Midbrain (tissue), 1 donor: ENCODE measurements at regions not wholly inside any gene's neighbourhood (a gene's known extent, or its start where the extent isn't known, plus 50 kb on each side); places are given as distances from the start of the nearest gene placed in this dataset.
A peak's percentile ranks its signal among the peaks of the same experiment; 100 is the strongest.

Experiments used
- DNase-seq: peaks from one replicate; lab custom pipeline; 2025; lab: John Stamatoyannopoulos, UW

DNA sequence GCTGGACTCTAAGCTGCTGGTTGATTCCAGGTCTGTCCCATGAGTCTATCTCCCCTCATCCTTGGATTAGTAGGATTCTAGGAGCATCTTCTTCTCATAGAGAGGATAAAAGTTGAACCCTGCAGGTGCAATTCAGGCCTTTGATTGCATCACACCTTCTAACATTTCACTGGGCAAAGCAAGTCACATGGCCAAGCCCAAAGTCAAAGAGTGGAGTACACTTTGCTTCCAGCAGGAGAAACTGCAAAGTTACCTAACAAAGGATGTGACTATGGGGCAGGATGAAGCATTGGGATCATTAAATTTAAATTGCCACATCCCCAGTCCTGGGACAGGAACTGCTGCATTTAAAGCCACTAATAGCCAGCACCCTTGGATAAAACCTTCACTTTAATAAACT is 51.0 kb upstream of the EGFLAM start:
- DNase-seq = no peak

DNA sequence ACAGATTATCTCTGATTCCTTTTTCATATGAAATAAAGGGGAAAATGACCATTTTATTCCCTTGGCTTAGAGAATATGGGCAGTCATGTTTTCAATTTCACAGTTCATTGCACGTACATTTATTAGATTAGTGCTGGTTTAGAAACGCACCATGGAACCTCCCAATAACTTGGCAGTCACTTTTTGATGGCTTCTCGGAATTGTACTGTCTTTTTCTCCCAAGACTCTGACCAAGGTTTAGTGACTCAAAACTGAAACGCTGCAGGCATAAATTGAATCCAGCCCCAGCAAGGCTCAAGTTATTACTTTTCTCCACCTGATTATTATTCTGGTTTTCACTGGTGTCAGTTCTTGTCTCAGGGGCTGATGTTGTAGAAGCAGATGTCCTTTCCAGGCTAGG is 55.6 kb upstream of the EGFLAM start:
- DNase-seq = no peak

- DNase-seq = no peak
Measured at GRCh38 chr5:38200872-38201557, 57.3 kb upstream of the EGFLAM start.

DNA sequence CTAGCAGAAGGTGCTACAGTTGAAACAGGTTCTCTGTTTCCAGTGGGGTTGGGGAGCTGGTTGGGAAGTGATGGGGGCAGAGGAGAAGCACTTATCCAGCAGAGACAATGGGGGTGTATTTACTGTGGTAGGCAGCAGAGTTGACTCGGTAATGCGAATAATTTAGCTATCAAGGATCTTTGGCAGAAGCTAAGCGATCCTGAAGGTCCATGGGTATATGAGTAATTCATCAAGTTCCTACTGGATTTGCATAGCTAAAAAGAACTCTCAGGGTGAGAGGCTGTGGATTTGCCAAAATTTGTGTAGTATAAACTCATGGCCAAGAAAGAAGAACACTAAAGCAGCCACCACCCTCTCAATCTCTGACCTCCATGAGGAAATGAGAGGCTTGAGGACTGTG is 61.2 kb upstream of the EGFLAM start:
- DNase-seq = no peak

DNA sequence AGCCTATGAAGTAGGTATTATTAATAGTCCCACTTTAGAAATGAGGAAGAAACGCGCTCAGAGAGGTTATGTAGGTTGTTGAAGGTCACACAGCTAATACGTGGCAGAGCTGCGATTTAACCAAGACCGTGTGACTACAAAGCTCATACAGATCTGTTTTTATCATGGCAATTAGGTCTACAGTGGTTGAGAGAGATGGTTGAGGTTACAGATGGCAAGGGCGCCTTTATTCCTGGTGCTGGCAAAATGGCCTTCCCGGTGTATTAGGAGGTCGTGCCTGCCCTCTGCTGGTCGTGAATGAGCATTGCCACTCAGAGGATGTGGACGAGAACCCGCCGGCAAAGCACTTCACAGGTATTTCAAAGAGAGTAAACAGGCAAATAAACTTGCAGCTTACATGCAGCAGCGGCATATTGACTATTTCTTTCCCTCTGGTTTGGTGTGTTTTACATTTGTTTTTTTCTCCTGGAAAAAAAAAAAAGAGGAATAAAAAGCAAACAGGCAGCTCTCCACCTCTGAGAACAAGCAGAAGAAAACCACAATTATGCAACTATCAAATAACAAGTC is 65.3 kb upstream of the EGFLAM start:
- peak; percentile 76 for DNase-seq

GRCh38 chr5:38191693-38192092 is 66.7 kb upstream of the EGFLAM start:
- no peak for DNase-seq

DNA sequence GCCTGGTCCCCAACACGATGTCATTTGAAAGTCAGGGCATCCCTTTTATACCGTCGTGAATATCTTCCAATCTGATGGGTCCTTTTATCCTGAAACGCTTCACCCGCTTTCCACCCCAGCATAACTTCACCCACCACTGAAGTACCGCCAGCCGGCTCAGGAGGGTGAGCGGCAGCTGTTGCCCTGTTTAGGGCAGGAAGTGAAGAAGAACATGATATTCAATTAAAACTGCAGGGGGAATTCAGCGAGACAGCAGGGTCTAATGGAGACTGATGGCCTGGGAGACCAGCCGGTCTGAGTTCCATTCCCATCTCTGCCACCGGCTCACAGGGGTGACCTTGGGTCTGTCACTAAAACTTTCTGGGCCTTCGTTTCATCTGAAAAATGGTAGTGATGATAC is 68.2 kb upstream of the EGFLAM start:
- no peak for DNase-seq

DNA sequence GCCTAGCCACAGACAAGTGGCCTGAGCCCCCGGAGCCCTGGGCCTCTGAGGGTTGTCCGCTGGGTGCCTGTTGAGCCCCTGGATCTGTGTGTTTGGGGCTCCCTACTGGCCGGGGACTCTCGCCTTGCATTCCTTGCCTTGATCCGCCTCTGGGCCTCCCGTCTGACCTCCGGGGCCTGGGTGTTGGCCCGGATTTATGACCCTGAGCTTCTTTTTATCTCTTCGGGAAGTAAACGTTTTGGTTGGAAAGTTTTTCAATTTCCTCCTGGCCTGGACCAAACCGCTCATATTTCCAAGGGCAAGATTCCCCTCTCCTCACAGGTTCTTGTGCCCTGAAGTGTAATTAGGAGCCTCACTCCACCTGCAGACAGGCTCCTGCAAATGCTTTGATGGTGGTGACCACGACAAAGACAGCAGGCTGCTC is 69.3 kb upstream of the EGFLAM start:
- no peak for DNase-seq

DNA sequence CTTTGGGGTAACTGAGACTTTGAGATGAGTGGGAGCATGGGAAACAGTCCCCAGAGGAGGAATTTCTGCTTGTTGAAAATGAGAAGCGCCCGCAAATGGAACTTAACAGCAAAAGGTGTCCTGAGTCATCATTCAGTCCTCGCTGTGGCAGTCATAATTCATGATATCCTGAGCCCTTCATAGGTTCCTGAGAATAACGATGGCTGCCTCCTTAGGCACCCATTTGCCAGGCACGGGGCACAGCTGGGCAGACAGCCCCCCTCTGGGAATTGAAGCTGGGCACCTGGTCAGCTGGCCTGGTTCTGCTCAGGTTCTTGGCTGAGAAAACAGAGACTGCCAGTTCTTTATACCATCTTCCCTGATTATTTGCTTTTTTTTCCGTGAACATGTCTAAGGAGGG is 69.8 kb upstream of the EGFLAM start:
- DNase-seq = no peak

DNA sequence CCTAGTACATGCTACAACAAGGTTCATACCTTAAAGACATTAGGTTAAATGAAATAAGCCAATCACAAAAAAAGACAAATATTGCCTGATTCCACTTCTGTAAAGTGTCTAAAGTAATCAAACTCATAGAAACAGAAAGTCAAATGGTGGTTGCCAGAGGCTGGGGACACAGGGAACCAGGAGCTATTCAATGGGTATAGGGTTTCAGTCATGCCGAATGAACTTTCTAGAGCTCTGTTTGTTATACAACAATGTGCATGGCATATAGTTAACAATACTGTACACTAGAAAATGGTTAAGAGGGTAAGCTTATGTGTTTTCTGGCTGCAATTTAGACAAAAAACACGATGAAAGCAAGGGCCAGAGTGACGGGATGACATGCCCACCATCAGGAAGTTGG is 70.8 kb upstream of the EGFLAM start:
- no peak for DNase-seq

DNA sequence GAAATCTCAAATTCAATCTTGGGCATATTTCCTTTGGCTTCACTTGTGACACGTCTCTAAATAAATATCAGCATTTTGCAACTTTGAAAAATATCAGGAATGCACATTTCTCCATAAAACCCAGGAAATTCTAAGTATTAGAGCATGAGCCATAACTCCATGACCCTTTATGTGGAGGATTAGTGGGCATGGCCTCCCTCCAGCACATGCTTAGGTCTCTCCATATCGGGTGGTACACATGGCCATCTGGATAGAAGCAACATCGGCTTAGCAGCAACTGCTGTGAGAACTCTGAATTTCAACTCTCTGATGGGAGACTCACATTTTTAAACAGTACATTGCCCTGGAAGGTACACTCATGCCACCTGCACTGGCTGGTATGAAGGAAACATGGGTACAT is 73.7 kb upstream of the EGFLAM start:
- no peak for DNase-seq

- DNase-seq = no peak
Measured at GRCh38 chr5:38182991-38183390, 75.4 kb upstream of the EGFLAM start.

- DNase-seq = no peak
Measured at GRCh38 chr5:38168029-38168428, 90.3 kb upstream of the EGFLAM start.

- no peak for DNase-seq
Measured at GRCh38 chr5:38167562-38167996, 90.8 kb upstream of the EGFLAM start.

DNA sequence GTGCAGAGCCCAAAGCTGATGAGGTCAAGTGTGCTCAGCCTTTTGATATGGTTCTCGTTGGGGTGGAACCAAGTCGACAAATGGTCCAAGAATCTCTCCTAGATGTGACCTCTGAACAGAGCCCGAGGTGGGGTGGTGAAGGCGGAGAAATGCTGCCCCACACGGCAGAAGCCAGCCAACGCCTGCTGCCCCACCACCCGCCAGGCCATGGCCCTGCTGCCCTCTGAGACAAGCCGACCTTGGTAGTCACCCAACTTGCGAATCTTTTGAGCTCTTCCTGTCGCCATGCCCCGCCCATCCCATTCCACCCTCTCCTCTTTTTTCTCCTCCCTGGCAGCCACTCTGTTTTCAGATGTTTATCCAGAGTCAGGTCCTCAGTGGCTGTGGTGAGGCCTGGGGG is 91.5 kb upstream of the EGFLAM start:
- no peak for DNase-seq

GRCh38 chr5:38165435-38165834 is 92.9 kb upstream of the EGFLAM start:
- DNase-seq = no peak

DNA sequence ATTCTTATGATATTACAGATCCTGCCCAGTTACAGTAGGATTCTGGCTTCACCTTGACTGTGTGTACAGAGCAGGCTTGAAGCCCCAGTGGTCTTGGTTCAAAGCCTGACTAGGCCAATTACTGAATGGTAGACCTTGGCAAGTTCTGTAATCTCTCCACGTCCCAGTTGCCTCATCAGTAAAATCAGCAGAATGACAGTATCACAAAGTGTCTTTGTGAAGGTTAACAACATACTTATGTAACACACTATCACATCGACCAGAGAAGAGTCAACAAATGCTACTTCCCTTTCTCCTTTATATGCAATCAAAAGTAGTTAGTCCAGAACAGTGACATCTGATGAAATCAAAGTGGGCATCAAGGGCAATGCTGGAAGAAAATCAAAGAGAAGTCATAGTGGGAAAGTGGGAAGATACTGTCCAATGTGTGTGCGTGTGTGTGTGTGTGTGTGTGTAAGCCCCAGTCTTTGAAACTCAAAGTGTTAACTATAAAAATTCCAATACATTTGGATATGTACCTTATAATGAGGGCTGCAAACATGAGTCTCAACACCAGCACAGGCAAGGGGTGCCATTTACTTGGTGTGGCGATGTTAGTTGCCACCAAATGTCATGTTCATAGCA is 93.5 kb upstream of the EGFLAM start:
- no peak for DNase-seq

- no peak for DNase-seq
Measured at GRCh38 chr5:38163636-38164237, 94.6 kb upstream of the EGFLAM start.

- DNase-seq = no peak
Measured at GRCh38 chr5:38162625-38163024, 95.7 kb upstream of the EGFLAM start.

DNA sequence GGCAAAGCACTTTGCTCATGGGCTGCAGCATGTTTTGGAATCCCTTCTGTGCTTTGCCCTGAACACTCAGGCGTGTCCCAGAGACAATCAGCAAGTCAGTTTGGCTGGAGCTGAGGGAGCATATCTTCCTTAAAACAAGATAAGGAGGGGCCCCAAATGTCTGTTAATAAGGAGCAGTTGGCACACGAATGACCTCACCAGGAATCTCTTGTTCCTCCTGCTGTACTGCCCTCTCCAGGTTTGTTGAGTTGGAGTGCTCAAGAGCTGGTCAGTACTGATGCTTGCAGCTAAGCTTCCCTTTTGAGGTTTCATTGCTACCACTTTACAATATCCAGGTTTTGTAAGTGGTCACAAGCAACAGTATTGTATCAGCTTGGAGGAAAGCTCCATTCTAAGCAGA is 101.3 kb upstream of the EGFLAM start:
- no peak for DNase-seq

DNA sequence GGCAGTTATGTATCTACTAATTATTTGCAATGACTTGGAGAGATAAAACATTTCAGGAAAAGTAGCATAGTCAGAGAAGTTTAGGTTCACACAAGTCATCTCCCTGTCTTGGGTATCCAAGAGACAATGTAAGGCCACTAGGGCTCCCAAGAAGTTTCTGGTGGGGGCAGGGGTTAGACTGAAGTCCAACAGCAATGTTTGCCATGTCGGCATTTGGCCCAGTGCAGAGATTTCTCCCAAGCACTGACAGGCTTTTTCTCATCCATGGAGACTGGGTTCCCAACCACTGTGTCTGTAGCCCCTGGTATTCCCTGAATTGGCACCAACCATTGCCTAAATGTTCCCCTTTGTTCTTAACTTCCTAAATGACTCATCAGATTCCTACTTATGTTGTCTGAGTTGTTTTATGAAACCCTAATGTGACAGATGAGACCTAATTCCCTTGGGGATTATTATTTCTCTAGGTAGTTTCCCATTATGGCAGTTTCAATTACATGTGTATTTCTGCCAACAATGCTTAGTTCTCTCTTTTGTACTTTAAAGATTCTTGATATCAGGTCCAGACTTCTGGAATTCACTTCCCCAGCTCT is 103.6 kb upstream of the EGFLAM start:
- no peak for DNase-seq

DNA sequence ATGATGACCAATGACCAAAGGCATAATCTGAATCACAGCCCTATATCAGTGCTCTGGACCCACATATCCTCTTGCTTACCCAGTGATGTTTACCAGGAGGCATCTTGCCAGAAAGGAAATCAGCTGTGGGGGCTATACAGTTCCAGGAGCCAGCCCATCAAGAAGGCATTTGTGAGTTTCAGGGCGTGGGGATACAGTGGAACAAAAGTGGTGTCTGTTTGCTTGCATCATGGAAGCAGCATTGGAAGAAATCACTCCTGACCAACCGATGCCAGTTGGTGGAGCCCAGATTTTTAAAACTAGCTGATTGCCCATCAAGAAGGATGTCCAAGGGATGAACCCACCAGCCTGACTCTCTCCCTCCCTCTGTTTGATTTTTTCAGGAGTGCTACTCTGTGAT is 106.5 kb upstream of the EGFLAM start:
- DNase-seq = no peak

GRCh38 chr5:38149815-38150195 is 108.6 kb upstream of the EGFLAM start:
- no peak for DNase-seq
